CD14-positive monocyte (primary cell): ENCODE measurements at regions not wholly inside any gene's neighbourhood (a gene's known extent, or its start where the extent isn't known, plus 50 kb on each side); places are given as distances from the start of the nearest gene placed in this dataset.

Experiments used
- DNase-seq, 3 donors: peaks; one replicate each; pipeline ENCODE4 v3.0.0-alpha.2; 2011 to 2022
- H2AFZ ChIP-seq: 2 replicates; pipeline ENCODE4 v1.6.0; 2012; ENCODE audit warnings: mild to moderate bottlenecking, low read depth, low read length, inconsistent platforms; ENCODE audit not compliant: insufficient read depth, poor library complexity, severe bottlenecking
- H3K27ac ChIP-seq, 2 donors: 1 replicate in 1 of 2; 2 replicates in 1 of 2; pipeline ENCODE4 v1.5.1; 2012 to 2013; ENCODE audit warnings: low read length in 2 of 2, control low read depth in 1 of 2, inconsistent platforms in 1 of 2, low read depth in 1 of 2, mild to moderate bottlenecking in 1 of 2
- H3K27me3 ChIP-seq, 2 donors: one replicate each; pipeline versions ENCODE4 v1.6.0 to v1.6.1; 2011 to 2013; ENCODE audit warnings: low read length in 2 of 2; ENCODE audit not compliant: control insufficient read depth in 2 of 2, insufficient read depth in 2 of 2
- H3K36me3 ChIP-seq, 2 donors: replicated peaks in 1 of 2; 1 replicate in 1 of 2; 2 replicates in 1 of 2; pipeline versions ENCODE4 v1.5.1 to v1.6.1; 2012 to 2013; ENCODE audit warnings: low read length in 2 of 2, control low read depth in 1 of 2, inconsistent platforms in 1 of 2, mild to moderate bottlenecking in 1 of 2; ENCODE audit not compliant: insufficient read depth in 2 of 2, control insufficient read depth in 1 of 2
- H3K4me1 ChIP-seq, 2 donors: 1 replicate in 1 of 2; 2 replicates in 1 of 2; pipeline versions ENCODE4 v1.5.1 to v1.6.1; 2012 to 2013; ENCODE audit warnings: low read length in 2 of 2, control low read depth in 1 of 2, inconsistent platforms in 1 of 2, mild to moderate bottlenecking in 1 of 2, moderate library complexity in 1 of 2; ENCODE audit not compliant: insufficient read depth in 2 of 2, control insufficient read depth in 1 of 2
- H3K4me2 ChIP-seq: replicated peaks from 2 replicates; pipeline ENCODE3; 2012; ENCODE audit warnings: low read length, moderate library complexity, mild to moderate bottlenecking; ENCODE audit not compliant: poor library complexity, severe bottlenecking; ENCODE audit errors: extremely low read depth
- H3K4me3 ChIP-seq, 3 experiments: fragments of 200-600 bp in 1 of 3; sonication (generic) in 1 of 3; replicated peaks in 1 of 3; 1 replicate in 2 of 3; 2 replicates in 1 of 3; pipeline ENCODE4 v1.5.1; 2011 to 2013; ENCODE audit warnings: low read length in 3 of 3, mild to moderate bottlenecking in 3 of 3, control low read depth in 2 of 3, low read depth in 2 of 3, inconsistent platforms in 1 of 3, moderate library complexity in 1 of 3
- H3K79me2 ChIP-seq: 2 replicates; pipeline ENCODE4 v1.6.0; 2012; ENCODE audit warnings: mild to moderate bottlenecking, control low read depth, inconsistent platforms, low read length, moderate library complexity; ENCODE audit not compliant: insufficient read depth
- H3K9ac ChIP-seq: 2 replicates; pipeline ENCODE4 v1.6.0; 2017; ENCODE audit warnings: low read length, mild to moderate bottlenecking; ENCODE audit not compliant: insufficient read depth, poor library complexity, severe bottlenecking
- H3K9me3 ChIP-seq, 2 donors: replicated peaks in 1 of 2; 1 replicate in 1 of 2; 2 replicates in 1 of 2; pipeline versions ENCODE4 v1.5.1 to v1.6.1; 2012 to 2013; ENCODE audit warnings: low read length in 2 of 2, control low read depth in 1 of 2; ENCODE audit not compliant: control insufficient read depth in 1 of 2, insufficient read depth in 1 of 2
- H4K20me1 ChIP-seq: 2 replicates; pipeline ENCODE4 v1.6.0; 2012; ENCODE audit warnings: mild to moderate bottlenecking, low read length, control low read depth, moderate library complexity; ENCODE audit not compliant: insufficient read depth
- H3K27ac Mint-ChIP-seq, 7 donors: one replicate each; pipeline ENCODE4 v1.8.0; 2020; ENCODE audit warnings: mild to moderate bottlenecking in 7 of 7, mixed read lengths in 7 of 7, moderate library complexity in 6 of 7, inconsistent platforms in 2 of 7
- H3K27me3 Mint-ChIP-seq, 3 donors: one replicate each; pipeline ENCODE4 v1.8.0; 2021 to 2022; ENCODE audit warnings: low read depth in 3 of 3, mild to moderate bottlenecking in 3 of 3, mixed read lengths in 3 of 3, moderate library complexity in 3 of 3, inconsistent platforms in 1 of 3
- H3K36me3 Mint-ChIP-seq, 2 donors: one replicate each; pipeline ENCODE4 v1.8.0; 2020; ENCODE audit warnings: mixed read lengths in 2 of 2, inconsistent platforms in 1 of 2, mild to moderate bottlenecking in 1 of 2
- H3K4me1 Mint-ChIP-seq: one replicate; pipeline ENCODE4 v1.8.0; 2020; ENCODE audit warnings: mild to moderate bottlenecking, mixed read lengths
- H3K4me3 Mint-ChIP-seq, 2 donors: one replicate each; pipeline ENCODE4 v1.8.0; 2020; ENCODE audit warnings: mild to moderate bottlenecking in 2 of 2, mixed read lengths in 2 of 2, moderate library complexity in 1 of 2
- H3K9me3 Mint-ChIP-seq, 7 donors: one replicate each; pipeline ENCODE4 v1.8.0; 2020 to 2022; ENCODE audit warnings: mixed read lengths in 7 of 7, mild to moderate bottlenecking in 6 of 7, moderate library complexity in 6 of 7, inconsistent platforms in 2 of 7
- WGBS: methylation state at CpG from one replicate; pipeline ENCODE4 v1.1.5; 2013; ENCODE audit warnings: missing lambda C conversion rate; ENCODE audit not compliant: insufficient coverage; 5-methylcytosine and 5-hydroxymethylcytosine counted together
- intact Hi-C, 2 donors: fragments of 100-400 bp; cut with micrococcal nuclease; formaldehyde crosslinking; loops; one replicate each; pipeline versions ENCODE4 v1.15.0 to v1.15.1; 2023
- TF ChIP-seq, protein P1 (sequence below): fragments of 200-600 bp; IDR thresholded peaks from one replicate; pipeline ENCODE4 v1.8.0; 2022; ENCODE audit warnings: antibody characterized with exemption, mild to moderate bottlenecking

DNA sequence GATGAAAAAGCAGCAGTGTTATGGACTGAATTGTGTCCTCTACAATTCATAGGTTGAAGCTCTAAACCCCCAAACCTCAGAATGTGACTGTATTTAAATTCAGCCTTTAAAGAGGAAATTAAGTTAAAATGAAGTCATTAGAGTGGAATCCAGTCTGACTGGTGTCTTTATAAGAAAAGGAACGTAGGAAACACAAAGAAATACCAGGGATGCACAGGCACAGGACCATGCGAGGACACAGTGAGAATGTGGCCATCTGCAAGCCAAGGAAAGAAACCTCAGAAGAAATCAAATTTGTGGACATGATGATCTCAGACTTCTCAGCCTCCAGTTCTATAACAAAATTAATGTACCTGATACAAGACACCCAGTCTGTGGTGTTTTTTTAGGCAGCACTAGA, 971.2 kb upstream of the CDH9 start:
- peaks cover 30 to 43% of the 10 kb centered on the region in 2 donors for H3K9me3 ChIP-seq
- no peaks in the 10 kb centered on the region for H3K4me1 Mint-ChIP-seq
- H2AFZ ChIP-seq, result no peak overlapping the region
- H3K9ac ChIP-seq, result no peak overlapping the region
- H3K4me2 ChIP-seq, result no peak overlapping the region
- no peak overlapping the region for H3K4me3 Mint-ChIP-seq
- no peaks in the 10 kb centered on the region for H3K79me2 ChIP-seq
- no peaks in the 10 kb centered on the region for H3K4me1 ChIP-seq
- TF ChIP-seq, protein P1, sequence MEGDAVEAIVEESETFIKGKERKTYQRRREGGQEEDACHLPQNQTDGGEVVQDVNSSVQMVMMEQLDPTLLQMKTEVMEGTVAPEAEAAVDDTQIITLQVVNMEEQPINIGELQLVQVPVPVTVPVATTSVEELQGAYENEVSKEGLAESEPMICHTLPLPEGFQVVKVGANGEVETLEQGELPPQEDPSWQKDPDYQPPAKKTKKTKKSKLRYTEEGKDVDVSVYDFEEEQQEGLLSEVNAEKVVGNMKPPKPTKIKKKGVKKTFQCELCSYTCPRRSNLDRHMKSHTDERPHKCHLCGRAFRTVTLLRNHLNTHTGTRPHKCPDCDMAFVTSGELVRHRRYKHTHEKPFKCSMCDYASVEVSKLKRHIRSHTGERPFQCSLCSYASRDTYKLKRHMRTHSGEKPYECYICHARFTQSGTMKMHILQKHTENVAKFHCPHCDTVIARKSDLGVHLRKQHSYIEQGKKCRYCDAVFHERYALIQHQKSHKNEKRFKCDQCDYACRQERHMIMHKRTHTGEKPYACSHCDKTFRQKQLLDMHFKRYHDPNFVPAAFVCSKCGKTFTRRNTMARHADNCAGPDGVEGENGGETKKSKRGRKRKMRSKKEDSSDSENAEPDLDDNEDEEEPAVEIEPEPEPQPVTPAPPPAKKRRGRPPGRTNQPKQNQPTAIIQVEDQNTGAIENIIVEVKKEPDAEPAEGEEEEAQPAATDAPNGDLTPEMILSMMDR, result no peak
- no peaks in the 10 kb centered on the region for H3K36me3 ChIP-seq
- H3K9me3 Mint-ChIP-seq, result peaks cover 12 to 31% (median 16%) of the 10 kb centered on the region in 7 donors
- H3K27ac ChIP-seq, result no peak overlapping the region
- no peak overlapping the region for H3K27ac Mint-ChIP-seq
- no peaks in the 10 kb centered on the region for H3K27me3 Mint-ChIP-seq
- WGBS, result no CpG with 5 or more reads among the region's 2 CpGs
- no peaks in the 10 kb centered on the region for H4K20me1 ChIP-seq
- no peak overlapping the region for H3K4me3 ChIP-seq
- no peak for DNase-seq
- intact Hi-C loops, result no loop called here
- no peaks in the 10 kb centered on the region for H3K36me3 Mint-ChIP-seq
- H3K27me3 ChIP-seq, result no peaks in the 10 kb centered on the region

DNA sequence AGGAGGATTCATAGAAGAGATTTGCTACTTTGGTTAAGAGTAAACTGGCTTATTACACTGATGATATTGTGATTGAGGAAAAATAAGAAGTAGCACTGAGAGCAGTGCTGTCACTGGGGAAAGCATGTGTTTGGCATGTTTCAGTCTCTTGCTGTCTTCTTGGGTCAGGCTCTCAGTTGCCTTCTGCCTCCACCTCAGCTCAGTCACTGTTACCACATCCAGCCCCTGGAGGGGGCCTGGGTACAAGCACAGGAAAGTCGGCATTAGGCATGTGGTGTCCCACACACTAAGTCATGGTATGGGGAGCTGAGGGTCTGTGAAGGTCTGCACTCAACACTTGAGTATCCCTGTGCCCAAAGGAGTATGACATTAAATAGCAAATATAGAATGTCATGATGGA, 958.3 kb upstream of the CDH9 start:
- no peak overlapping the region for H3K27ac Mint-ChIP-seq
- TF ChIP-seq, protein P1, result no peak
- no peaks in the 10 kb centered on the region for H3K79me2 ChIP-seq
- H3K9me3 ChIP-seq, result peaks cover 0 to 10% of the 10 kb centered on the region in 2 donors
- no peak overlapping the region for H3K9ac ChIP-seq
- no peaks in the 10 kb centered on the region for H3K4me1 ChIP-seq
- peaks cover 2 to 10% (median 7%) of the 10 kb centered on the region in 7 donors for H3K9me3 Mint-ChIP-seq
- H4K20me1 ChIP-seq, result no peaks in the 10 kb centered on the region
- H3K27me3 ChIP-seq, result no peaks in the 10 kb centered on the region
- no peak overlapping the region for H2AFZ ChIP-seq
- intact Hi-C loops, result no loop called here
- no peaks in the 10 kb centered on the region for H3K4me1 Mint-ChIP-seq
- H3K27ac ChIP-seq, result no peak overlapping the region
- no peaks in the 10 kb centered on the region for H3K36me3 ChIP-seq
- WGBS, result no CpG with 5 or more reads among the region's 1 CpG
- H3K36me3 Mint-ChIP-seq, result no peaks in the 10 kb centered on the region
- no peak overlapping the region for H3K4me3 ChIP-seq
- H3K4me3 Mint-ChIP-seq, result no peak overlapping the region
- no peak overlapping the region for H3K4me2 ChIP-seq
- DNase-seq, result no peak
- H3K27me3 Mint-ChIP-seq, result no peaks in the 10 kb centered on the region
